ENCODE measurements at regions not wholly inside any gene's neighbourhood (a gene's known extent, or its start where the extent isn't known, plus 50 kb on each side); places are given as distances from the start of the nearest gene placed in this dataset.

GRCh38 chr3:62999791-63000190 is 124.6 kb upstream of the CADPS start:
- no peaks in the 10 kb centered on the region for H3F3A ChIP-seq (ENCODE audit: low read length, unreplicated experiment)
- no peak overlapping the region for H3K4me3 ChIP-seq (ENCODE audit: low read length)
- TF ChIP-seq EZH2 (IDR thresholded peaks at IDR 0.05; ENCODE audit: low read length, unreplicated experiment) (no peak), CTCF (conservative IDR thresholded peaks at IDR 0.05; ENCODE audit: low read depth, low read length) (no peak), EZH2phosphoT487 (IDR thresholded peaks at IDR 0.05; ENCODE audit: borderline replicate concordance, low read length) (no peak)
- H3K79me2 ChIP-seq (ENCODE audit: low read length) = no peaks in the 10 kb centered on the region
- no peak overlapping the region for H2AFZ ChIP-seq (ENCODE audit: low read length)
- POLR2A ChIA-PET (ENCODE audit: unreplicated experiment) = no interaction called here
- H3K4me1 ChIP-seq (ENCODE audit: insufficient read depth, low read length) = no peaks in the 10 kb centered on the region
- peaks cover 27% of the 10 kb centered on the region for H3K9me3 ChIP-seq (ENCODE audit: low read length)
- ATAC-seq = no peak
- no peaks in the 10 kb centered on the region for H4K20me1 ChIP-seq (ENCODE audit: low read length)
- CTCF ChIA-PET = no interaction called here
- H3K9me2 ChIP-seq (replicated peaks; ENCODE audit: low read length) = no peaks in the 10 kb centered on the region
- H3K9ac ChIP-seq (ENCODE audit: low read length) = no peak overlapping the region
- BruUV-seq (replicated peaks) = no TSS peak
- no peaks in the 10 kb centered on the region for H3K36me3 ChIP-seq (ENCODE audit: low read depth, low read length)
- no peak for DNase-seq
- H3K4me2 ChIP-seq (ENCODE audit: low read length) = no peak overlapping the region
- no peak overlapping the region for H3K27ac ChIP-seq (ENCODE audit: low read length)
- H3K27me3 ChIP-seq (ENCODE audit: low read length) = no peaks in the 10 kb centered on the region
- intact Hi-C loops (cut with micrococcal nuclease) = no loop called here

- Histone ChIP-seq H3K36me3 (ENCODE audit: low read depth, low read length) (no peaks in the 10 kb centered on the region), H3K27ac (ENCODE audit: low read length) (no peak overlapping the region), H3F3A (ENCODE audit: low read length, unreplicated experiment) (no peaks in the 10 kb centered on the region), H3K4me3 (ENCODE audit: low read length) (no peak overlapping the region), H3K9ac (ENCODE audit: low read length) (no peak overlapping the region), H3K4me2 (ENCODE audit: low read length) (no peak overlapping the region), H3K79me2 (ENCODE audit: low read length) (no peaks in the 10 kb centered on the region), H3K27me3 (ENCODE audit: low read length) (no peaks in the 10 kb centered on the region), H4K20me1 (ENCODE audit: low read length) (no peaks in the 10 kb centered on the region), H3K9me3 (ENCODE audit: low read length) (peaks cover 23% of the 10 kb centered on the region), H3K9me2 (replicated peaks; ENCODE audit: low read length) (no peaks in the 10 kb centered on the region), H2AFZ (ENCODE audit: low read length) (no peak overlapping the region), H3K4me1 (ENCODE audit: insufficient read depth, low read length) (no peaks in the 10 kb centered on the region)
- ATAC-seq (no peak), DNase-seq (no peak)
- BruUV-seq (replicated peaks) = no TSS peak
- ChIA-PET CTCF (no interaction called here), POLR2A (ENCODE audit: unreplicated experiment) (no interaction called here)
- TF ChIP-seq EZH2 (IDR thresholded peaks at IDR 0.05; ENCODE audit: low read length, unreplicated experiment) (no peak), CTCF (conservative IDR thresholded peaks at IDR 0.05; ENCODE audit: low read depth, low read length) (no peak), EZH2phosphoT487 (IDR thresholded peaks at IDR 0.05; ENCODE audit: borderline replicate concordance, low read length) (no peak)
- intact Hi-C loops (cut with micrococcal nuclease) = no loop called here
These were observed 129.2 kb upstream of the CADPS start for GRCh38 chr3:63004448-63004847.

- intact Hi-C loops (cut with micrococcal nuclease) = no loop called here
- H3K27me3 ChIP-seq (ENCODE audit: low read length) = no peaks in the 10 kb centered on the region
- no peak for TF ChIP-seq CTCF (conservative IDR thresholded peaks at IDR 0.05; ENCODE audit: low read depth, low read length)
- no peak for TF ChIP-seq EZH2phosphoT487 (IDR thresholded peaks at IDR 0.05; ENCODE audit: borderline replicate concordance, low read length)
- no peak for TF ChIP-seq EZH2 (IDR thresholded peaks at IDR 0.05; ENCODE audit: low read length, unreplicated experiment)
- H2AFZ ChIP-seq (ENCODE audit: low read length) = no peak overlapping the region
- H3K36me3 ChIP-seq (ENCODE audit: low read depth, low read length) = no peaks in the 10 kb centered on the region
- H3K79me2 ChIP-seq (ENCODE audit: low read length) = no peaks in the 10 kb centered on the region
- DNase-seq = no peak
- CTCF ChIA-PET = no interaction called here
- H3K9me2 ChIP-seq (replicated peaks; ENCODE audit: low read length) = no peaks in the 10 kb centered on the region
- H3K4me1 ChIP-seq (ENCODE audit: insufficient read depth, low read length) = no peaks in the 10 kb centered on the region
- no peaks in the 10 kb centered on the region for H3F3A ChIP-seq (ENCODE audit: low read length, unreplicated experiment)
- POLR2A ChIA-PET (ENCODE audit: unreplicated experiment) = no interaction called here
- no peak overlapping the region for H3K9ac ChIP-seq (ENCODE audit: low read length)
- ATAC-seq = no peak
- no TSS peak for BruUV-seq (replicated peaks)
- H4K20me1 ChIP-seq (ENCODE audit: low read length) = no peaks in the 10 kb centered on the region
- H3K9me3 ChIP-seq (ENCODE audit: low read length) = peaks cover 5% of the 10 kb centered on the region; the same call in 1 of the 2 replicates
- H3K27ac ChIP-seq (ENCODE audit: low read length) = no peak overlapping the region
- no peak overlapping the region for H3K4me3 ChIP-seq (ENCODE audit: low read length)
- no peak overlapping the region for H3K4me2 ChIP-seq (ENCODE audit: low read length)
These were observed 140.5 kb upstream of the CADPS start for GRCh38 chr3:63015614-63016309.

Measured in PC-3 (cell line).